ENCODE measurements at regions not wholly inside any gene's neighbourhood (a gene's known extent, or its start where the extent isn't known, plus 50 kb on each side); places are given as distances from the start of the nearest gene placed in this dataset.

- POLR2A ChIA-PET = no interaction called here
- H3K36me3 ChIP-seq (ENCODE audit: control insufficient read depth in 2 of 2, insufficient read depth in 1 of 2, low read length in 2 of 2) = no peaks in the 10 kb centered on the region
- CTCF ChIA-PET = no interaction called here
Measured at GRCh38 chr5:97951139-97951538, 768.1 kb upstream of the RIOK2 start.

GRCh38 chr5:97955450-97955849 lies 772.4 kb upstream of the RIOK2 start:
- Histone ChIP-seq H3K36me3 (ENCODE audit: control insufficient read depth in 2 of 2, insufficient read depth in 1 of 2, low read length in 2 of 2) (no peaks in the 10 kb centered on the region), H3K4me1 (ENCODE audit: control insufficient read depth, insufficient read depth, low read length) (no peaks in the 10 kb centered on the region), H3K4me3 (ENCODE audit: low read depth, low read length) (no peak overlapping the region), H3K27ac (ENCODE audit: extremely low read depth, low read depth, low read length) (no peak overlapping the region), H3K9me3 (ENCODE audit: control insufficient read depth, insufficient read depth, low read depth, low read length) (no peaks in the 10 kb centered on the region)
- ChIA-PET POLR2A (no interaction called here), CTCF (no interaction called here)
- no peak for TF ChIP-seq ZNF561 (tag by site-specific recombination; IDR thresholded peaks at IDR 0.05; ENCODE audit: borderline replicate concordance)

More at GRCh38 chr5:97951139-97951538, 768.1 kb upstream of the RIOK2 start:
- Histone ChIP-seq H3K4me3 (ENCODE audit: low read depth, low read length) (no peak overlapping the region), H3K9me3 (ENCODE audit: control insufficient read depth, insufficient read depth, low read depth, low read length) (no peaks in the 10 kb centered on the region), H3K4me1 (ENCODE audit: control insufficient read depth, insufficient read depth, low read length) (no peaks in the 10 kb centered on the region), H3K27ac (ENCODE audit: extremely low read depth, low read depth, low read length) (no peak overlapping the region)
- TF ChIP-seq HIC1 (tag by site-specific recombination; IDR thresholded peaks at IDR 0.05) (no peak), ZNF677 (tag by site-specific recombination; IDR thresholded peaks at IDR 0.05) (no peak), PATZ1 (tag by site-specific recombination; IDR thresholded peaks at IDR 0.05) (no peak), ZNF394 (tag by site-specific recombination; IDR thresholded peaks at IDR 0.05; ENCODE audit: borderline replicate concordance) (no peak), ZNF692 (tag by site-specific recombination; IDR thresholded peaks at IDR 0.05) (no peak), ZNF48 (tag by site-specific recombination; IDR thresholded peaks at IDR 0.05) (no peak), RBAK (tag by site-specific recombination; IDR thresholded peaks at IDR 0.05) (no peak), SP2 (tag by site-specific recombination; IDR thresholded peaks at IDR 0.05) (no peak)

GRCh38 chr5:97967292-97967691 lies 784.2 kb upstream of the RIOK2 start:
- Histone ChIP-seq H3K4me1 (ENCODE audit: control insufficient read depth, insufficient read depth, low read length) (no peaks in the 10 kb centered on the region), H3K9me3 (ENCODE audit: control insufficient read depth, insufficient read depth, low read depth, low read length) (no peaks in the 10 kb centered on the region), H3K4me3 (ENCODE audit: low read depth, low read length) (no peak overlapping the region), H3K27ac (ENCODE audit: extremely low read depth, low read depth, low read length) (no peak overlapping the region), H3K36me3 (ENCODE audit: control insufficient read depth in 2 of 2, insufficient read depth in 1 of 2, low read length in 2 of 2) (no peaks in the 10 kb centered on the region)
- ChIA-PET CTCF (no interaction called here), POLR2A (no interaction called here)
- no peak for TF ChIP-seq ZNF366 (tag by site-specific recombination; conservative IDR thresholded peaks at IDR 0.05)
- TF ChIP-seq ZNF350 (tag by site-specific recombination; IDR thresholded peaks at IDR 0.05) = no peak
- no peak for TF ChIP-seq ZNF169 (tag by site-specific recombination; IDR thresholded peaks at IDR 0.05)
- no peak for TF ChIP-seq ZFP3 (tag by site-specific recombination; IDR thresholded peaks at IDR 0.05; ENCODE audit: low read depth)
- TF ChIP-seq ZNF416 (tag by site-specific recombination; IDR thresholded peaks at IDR 0.05) = no peak
- no peak for TF ChIP-seq ZNF548 (tag by site-specific recombination; IDR thresholded peaks at IDR 0.05)
- TF ChIP-seq REST (tag by site-specific recombination; IDR thresholded peaks at IDR 0.05) = no peak
- TF ChIP-seq ZNF157 (tag by site-specific recombination; IDR thresholded peaks at IDR 0.05) = no peak
- TF ChIP-seq AEBP2 (tag by site-specific recombination; IDR thresholded peaks at IDR 0.05; ENCODE audit: borderline replicate concordance) = no peak
- no peak for TF ChIP-seq ZNF48 (tag by site-specific recombination; IDR thresholded peaks at IDR 0.05)
- no peak for TF ChIP-seq ZNF26 (tag by site-specific recombination; IDR thresholded peaks at IDR 0.05)
- TF ChIP-seq ZSCAN16 (tag by site-specific recombination; IDR thresholded peaks at IDR 0.05) = no peak
